HCT116 (cell line): ENCODE measurements at regions not wholly inside any gene's neighbourhood (a gene's known extent, or its start where the extent isn't known, plus 50 kb on each side); places are given as distances from the start of the nearest gene placed in this dataset.

Experiments
- CTCF ChIP-seq, 3 experiments: fragments of 200-600 bp in 1 of 3; sonication (generic) in 1 of 3; IDR thresholded peaks in 2 of 3; conservative IDR thresholded peaks in 1 of 3; 2 replicates each; pipeline ENCODE4 v1.5.1; 2012 to 2017; ENCODE audit warnings: low read depth in 2 of 3, low read length in 2 of 3, antibody characterized with exemption in 1 of 3, borderline replicate concordance in 1 of 3, control low read depth in 1 of 3, mild to moderate bottlenecking in 1 of 3, mixed read lengths in 1 of 3, mixed run types in 1 of 3, moderate library complexity in 1 of 3; ENCODE audit not compliant: insufficient read depth in 1 of 3
- TF ChIP-seq, protein P1 (sequence below): IDR thresholded peaks from 2 replicates; pipeline ENCODE4 v1.6.1; 2012; ENCODE audit warnings: low read depth

DNA sequence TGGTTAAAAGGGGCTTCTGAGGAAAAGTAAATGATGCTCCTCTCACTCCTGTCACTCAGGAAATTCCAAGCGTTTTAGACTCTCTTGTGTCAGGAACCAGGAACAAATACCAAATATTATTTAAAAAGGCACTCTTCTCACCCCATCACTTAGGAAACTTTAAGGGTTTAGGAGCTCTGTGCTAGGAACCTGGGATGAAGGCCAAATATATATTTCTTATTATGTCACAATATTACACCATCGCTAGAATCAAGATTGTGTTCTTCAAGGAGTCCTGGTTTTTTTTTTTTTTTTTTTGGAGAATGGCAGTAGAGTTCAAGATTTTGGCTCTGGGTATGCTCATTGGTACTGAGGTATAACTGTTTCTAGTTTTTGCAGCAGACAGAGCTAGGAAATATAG lies 79.0 kb upstream of the HEPHL1 start:
- no peak for TF ChIP-seq CTCF (IDR thresholded peaks at IDR 0.05 in 2 of 3, conservative IDR thresholded peaks at IDR 0.05 in 1 of 3; ENCODE audit: borderline replicate concordance in 1 of 3, insufficient read depth in 1 of 3, low read depth in 2 of 3, low read length in 2 of 3)
- TF ChIP-seq, protein P1, sequence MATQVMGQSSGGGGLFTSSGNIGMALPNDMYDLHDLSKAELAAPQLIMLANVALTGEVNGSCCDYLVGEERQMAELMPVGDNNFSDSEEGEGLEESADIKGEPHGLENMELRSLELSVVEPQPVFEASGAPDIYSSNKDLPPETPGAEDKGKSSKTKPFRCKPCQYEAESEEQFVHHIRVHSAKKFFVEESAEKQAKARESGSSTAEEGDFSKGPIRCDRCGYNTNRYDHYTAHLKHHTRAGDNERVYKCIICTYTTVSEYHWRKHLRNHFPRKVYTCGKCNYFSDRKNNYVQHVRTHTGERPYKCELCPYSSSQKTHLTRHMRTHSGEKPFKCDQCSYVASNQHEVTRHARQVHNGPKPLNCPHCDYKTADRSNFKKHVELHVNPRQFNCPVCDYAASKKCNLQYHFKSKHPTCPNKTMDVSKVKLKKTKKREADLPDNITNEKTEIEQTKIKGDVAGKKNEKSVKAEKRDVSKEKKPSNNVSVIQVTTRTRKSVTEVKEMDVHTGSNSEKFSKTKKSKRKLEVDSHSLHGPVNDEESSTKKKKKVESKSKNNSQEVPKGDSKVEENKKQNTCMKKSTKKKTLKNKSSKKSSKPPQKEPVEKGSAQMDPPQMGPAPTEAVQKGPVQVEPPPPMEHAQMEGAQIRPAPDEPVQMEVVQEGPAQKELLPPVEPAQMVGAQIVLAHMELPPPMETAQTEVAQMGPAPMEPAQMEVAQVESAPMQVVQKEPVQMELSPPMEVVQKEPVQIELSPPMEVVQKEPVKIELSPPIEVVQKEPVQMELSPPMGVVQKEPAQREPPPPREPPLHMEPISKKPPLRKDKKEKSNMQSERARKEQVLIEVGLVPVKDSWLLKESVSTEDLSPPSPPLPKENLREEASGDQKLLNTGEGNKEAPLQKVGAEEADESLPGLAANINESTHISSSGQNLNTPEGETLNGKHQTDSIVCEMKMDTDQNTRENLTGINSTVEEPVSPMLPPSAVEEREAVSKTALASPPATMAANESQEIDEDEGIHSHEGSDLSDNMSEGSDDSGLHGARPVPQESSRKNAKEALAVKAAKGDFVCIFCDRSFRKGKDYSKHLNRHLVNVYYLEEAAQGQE = no peak
